SH-SY5Y (cell line): ENCODE measurements at regions not wholly inside any gene's neighbourhood (a gene's known extent, or its start where the extent isn't known, plus 50 kb on each side); places are given as distances from the start of the nearest gene placed in this dataset.

Source experiments
- GATA2 ChIP-seq: IDR thresholded peaks from 2 replicates; pipeline ENCODE4 v1.6.1; 2011; ENCODE audit warnings: mild to moderate bottlenecking, low read depth, low read length
- GATA3 ChIP-seq: IDR thresholded peaks from 2 replicates; pipeline ENCODE4 v1.6.1; 2011; ENCODE audit warnings: low read depth, mild to moderate bottlenecking, low read length, moderate library complexity

- no peak for TF ChIP-seq GATA3
- no peak for TF ChIP-seq GATA2
Measured at GRCh38 chr9:106324053-106324585, 538.8 kb upstream of the ZNF462 start.

GRCh38 chr9:106324591-106325280 lies 538.2 kb upstream of the ZNF462 start:
- no peak for TF ChIP-seq GATA3
- TF ChIP-seq GATA2 = no peak

- TF ChIP-seq GATA2 (no peak), GATA3 (no peak)
Measured at GRCh38 chr9:106326493-106326892, 536.5 kb upstream of the ZNF462 start.

GRCh38 chr9:106333481-106333880 lies 529.5 kb upstream of the ZNF462 start:
- TF ChIP-seq GATA3 (no peak), GATA2 (no peak)

- TF ChIP-seq GATA2 (no peak), GATA3 (no peak)
Measured at GRCh38 chr9:106334081-106334480, 528.9 kb upstream of the ZNF462 start.

GRCh38 chr9:106339882-106340281 lies 523.1 kb upstream of the ZNF462 start:
- no peak for TF ChIP-seq GATA2
- TF ChIP-seq GATA3 = no peak

- TF ChIP-seq GATA3 (no peak), GATA2 (no peak)
Measured at GRCh38 chr9:106350777-106351176, 512.2 kb upstream of the ZNF462 start.

GRCh38 chr9:106356924-106357323 lies 506.0 kb upstream of the ZNF462 start:
- TF ChIP-seq GATA2 (no peak), GATA3 (no peak)

- TF ChIP-seq GATA3 = no peak
- TF ChIP-seq GATA2 = no peak
Measured at GRCh38 chr9:106358331-106358730, 504.6 kb upstream of the ZNF462 start.

- TF ChIP-seq GATA2 (no peak), GATA3 (no peak)
Measured at GRCh38 chr9:106376689-106377088, 486.3 kb upstream of the ZNF462 start.

- TF ChIP-seq GATA2 (no peak), GATA3 (no peak)
Measured at GRCh38 chr9:106383072-106383471, 479.9 kb upstream of the ZNF462 start.

- TF ChIP-seq GATA2 (no peak), GATA3 (no peak)
Measured at GRCh38 chr9:106387965-106388364, 475.0 kb upstream of the ZNF462 start.

- TF ChIP-seq GATA3 (no peak), GATA2 (no peak)
Measured at GRCh38 chr9:106393226-106393625, 469.7 kb upstream of the ZNF462 start.

GRCh38 chr9:106400170-106400569 lies 462.8 kb upstream of the ZNF462 start:
- TF ChIP-seq GATA2 (no peak), GATA3 (no peak)

GRCh38 chr9:106400950-106401349 lies 462.0 kb upstream of the ZNF462 start:
- no peak for TF ChIP-seq GATA2
- TF ChIP-seq GATA3 = no peak

- TF ChIP-seq GATA2 = no peak
- TF ChIP-seq GATA3 = no peak
Measured at GRCh38 chr9:106403081-106403480, 459.9 kb upstream of the ZNF462 start.

GRCh38 chr9:106404137-106404536 lies 458.8 kb upstream of the ZNF462 start:
- no peak for TF ChIP-seq GATA3
- TF ChIP-seq GATA2 = no peak
